Renal pelvis (tissue), 1 donor: ENCODE measurements at regions not wholly inside any gene's neighbourhood (a gene's known extent, or its start where the extent isn't known, plus 50 kb on each side); places are given as distances from the start of the nearest gene placed in this dataset.

ENCODE experiments used
- DNase-seq: peaks from one replicate; pipeline ENCODE4 v3.0.0-alpha.2; 2013

- DNase-seq: no peak
Measured at GRCh38 chr9:90306158-90306557, 336.5 kb downstream of the DIRAS2 start.

DNA sequence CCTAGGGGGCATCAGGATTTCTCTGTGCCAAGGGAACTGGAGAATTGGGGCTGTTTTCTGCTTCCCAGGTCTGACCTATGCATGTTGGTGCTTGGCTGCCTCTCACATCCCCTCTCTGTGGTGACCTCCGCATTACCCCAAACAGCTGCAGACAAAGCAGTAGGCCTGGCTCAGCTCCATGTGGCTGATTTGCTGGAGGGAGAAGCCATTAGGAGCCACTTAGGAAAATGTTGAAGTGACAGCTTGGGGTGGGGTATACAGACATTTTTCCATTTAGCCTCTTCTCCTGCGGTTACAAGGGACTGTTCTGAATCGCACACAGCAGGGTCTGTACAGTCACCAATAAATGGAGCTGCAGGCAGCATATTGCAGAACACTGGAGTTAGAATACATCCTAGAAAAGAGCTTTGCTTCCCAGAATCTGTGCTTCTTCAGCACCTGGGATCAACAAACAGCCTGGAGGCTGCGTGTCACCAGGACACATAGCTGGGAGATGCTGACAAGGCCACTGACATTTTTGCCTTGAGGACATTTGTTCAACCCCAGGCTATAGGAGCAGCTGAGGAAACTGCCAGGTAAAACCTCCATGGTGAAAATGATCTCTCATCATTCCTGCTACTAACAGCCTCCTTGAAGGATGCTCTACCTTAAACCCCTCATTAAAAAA is 335.3 kb downstream of the DIRAS2 start:
- peak; percentile 54 for DNase-seq

DNA sequence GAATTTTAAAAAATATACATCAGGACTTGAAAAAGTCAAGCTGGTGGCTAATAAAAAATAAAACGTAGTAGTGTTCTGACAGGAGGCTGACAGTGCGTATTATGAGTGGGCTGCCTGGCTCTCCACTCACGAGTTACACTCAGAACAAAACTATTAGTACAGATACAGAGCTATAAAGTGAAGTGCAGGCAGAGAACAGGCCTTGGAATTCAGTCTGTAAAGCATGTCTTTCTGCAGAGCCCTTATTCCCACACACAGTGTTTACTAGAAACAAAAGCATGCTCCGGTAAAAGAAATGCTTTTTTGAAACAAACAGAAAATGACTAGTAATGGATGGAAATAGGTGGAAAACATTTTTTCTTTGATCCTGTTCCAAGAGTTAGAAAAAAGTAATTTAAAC is 334.7 kb downstream of the DIRAS2 start:
- no peak for DNase-seq

DNA sequence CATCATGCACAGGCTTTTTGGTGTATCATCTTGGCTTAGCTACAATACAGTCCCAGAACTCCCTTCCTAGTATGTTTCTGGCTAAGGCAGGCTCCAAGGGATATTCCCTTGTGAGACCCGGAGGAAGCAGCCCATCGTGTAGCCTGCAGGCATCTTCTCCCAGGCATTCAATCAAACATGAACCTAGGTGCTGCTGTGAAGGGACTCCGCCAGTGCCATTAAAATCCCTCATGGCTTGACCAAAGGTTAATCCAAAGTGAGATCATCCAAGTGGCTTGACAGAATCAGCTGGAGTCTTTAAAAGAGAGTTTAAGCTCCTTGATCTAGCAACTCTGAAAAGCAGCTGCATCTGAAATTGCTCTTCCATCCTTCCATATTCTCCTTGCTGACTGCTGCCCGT is 333.9 kb downstream of the DIRAS2 start:
- no peak for DNase-seq

GRCh38 chr9:90309809-90310520 is 332.7 kb downstream of the DIRAS2 start:
- peak; percentile 53 for DNase-seq

GRCh38 chr9:90310521-90310876 is 332.1 kb downstream of the DIRAS2 start:
- DNase-seq: no peak

DNA sequence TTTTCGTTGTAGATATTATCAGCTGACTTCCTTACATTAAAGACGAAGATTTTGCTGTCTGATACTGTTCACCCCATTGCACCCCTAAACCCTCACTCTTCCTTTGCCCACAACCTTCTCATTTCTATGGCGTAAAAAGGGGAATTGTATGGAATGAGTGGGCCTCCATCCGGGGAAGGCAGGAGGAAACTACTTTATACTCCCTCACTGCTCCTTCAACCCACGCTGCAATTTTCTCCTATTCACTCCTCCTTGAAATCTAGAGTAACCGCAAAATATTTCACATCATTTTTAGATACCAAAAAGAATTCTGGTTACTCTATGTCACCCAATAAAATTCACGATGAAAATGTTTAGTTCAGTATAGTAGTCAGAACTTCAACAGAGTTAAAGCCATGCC is 330.8 kb downstream of the DIRAS2 start:
- no peak for DNase-seq

DNA sequence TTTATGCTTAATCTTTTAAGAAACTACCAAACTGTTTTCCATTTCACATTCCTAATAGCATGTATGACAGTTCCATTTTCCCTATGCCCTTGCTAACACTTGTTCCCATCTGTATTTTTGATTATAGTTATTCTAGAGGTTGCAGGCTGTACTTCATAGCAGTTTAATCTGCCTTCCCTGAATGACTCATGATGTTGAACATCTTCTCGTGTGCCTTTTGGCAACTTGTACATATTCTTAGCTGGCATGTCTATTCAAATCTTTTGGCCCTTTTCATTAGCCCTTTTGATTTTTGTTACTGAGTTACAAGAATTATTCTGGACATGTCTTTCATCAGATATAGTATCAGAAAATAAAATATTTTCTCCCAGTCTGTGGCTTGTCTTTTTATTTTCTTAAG is 320.3 kb downstream of the DIRAS2 start:
- no peak for DNase-seq

- no peak for DNase-seq
Measured at GRCh38 chr9:90325913-90326653, 316.5 kb downstream of the DIRAS2 start.

- no peak for DNase-seq
Measured at GRCh38 chr9:90330231-90330630, 312.4 kb downstream of the DIRAS2 start.

DNA sequence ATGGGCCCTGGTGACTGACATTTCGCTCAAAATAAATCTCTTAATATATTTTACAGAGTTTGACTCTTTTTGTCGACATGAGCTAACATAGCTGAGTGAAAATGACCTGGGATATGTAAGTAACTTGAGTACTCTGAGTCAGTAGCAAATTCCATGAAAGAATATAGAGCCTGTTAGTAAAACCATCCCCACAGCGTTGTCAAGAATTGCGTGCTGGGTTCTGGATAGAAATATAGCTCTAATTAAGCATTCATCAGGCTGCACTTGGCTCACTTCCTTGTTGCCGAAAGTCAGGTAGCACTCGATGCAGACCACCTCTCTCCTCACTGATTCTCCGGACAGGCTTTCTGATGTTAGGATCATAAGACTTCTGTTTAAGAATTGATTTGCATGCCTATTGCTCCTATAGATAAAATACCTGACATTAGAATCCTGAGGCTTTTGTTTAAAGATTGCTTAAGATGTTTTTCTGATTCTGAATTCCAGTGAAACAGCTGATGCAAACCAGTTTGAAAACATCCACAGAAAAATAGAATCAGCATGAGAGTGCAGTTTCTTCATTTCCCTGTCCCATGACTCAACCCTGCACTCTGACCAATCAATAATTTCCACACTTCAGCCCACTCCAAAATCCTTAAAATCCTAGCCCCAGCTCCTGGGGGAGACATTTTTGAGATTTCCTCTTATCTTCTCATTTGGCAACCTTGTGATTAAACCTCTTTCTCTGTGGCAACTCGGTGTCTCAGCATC is 310.6 kb downstream of the DIRAS2 start:
- DNase-seq: no peak

- DNase-seq: no peak
Measured at GRCh38 chr9:90333226-90333625, 309.4 kb downstream of the DIRAS2 start.

DNA sequence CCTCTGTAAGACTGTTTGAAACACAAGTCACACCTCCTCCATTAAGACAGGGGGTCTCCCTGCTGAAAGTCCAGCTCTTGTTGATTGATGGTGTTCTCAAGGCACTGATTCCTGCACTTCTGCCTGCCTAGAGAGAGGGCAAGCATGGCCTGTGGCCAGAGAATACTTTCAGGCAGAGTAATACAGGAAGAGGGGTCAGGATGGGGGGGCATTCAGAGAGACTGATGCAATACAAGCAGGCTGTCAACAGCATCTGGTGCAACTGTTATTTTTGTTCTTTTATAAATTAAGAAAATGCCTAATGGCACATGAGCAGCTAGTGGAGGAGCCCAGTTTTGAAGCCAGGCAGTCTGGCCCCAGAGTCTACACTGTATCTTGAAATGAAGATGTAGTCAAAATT is 302.2 kb downstream of the DIRAS2 start:
- DNase-seq: no peak

- no peak for DNase-seq
Measured at GRCh38 chr9:90342607-90343006, 300.0 kb downstream of the DIRAS2 start.

- no peak for DNase-seq
Measured at GRCh38 chr9:90343366-90343765, 299.3 kb downstream of the DIRAS2 start.

GRCh38 chr9:90343991-90344390 is 298.6 kb downstream of the DIRAS2 start:
- DNase-seq: no peak

GRCh38 chr9:90365666-90366065 is 277.0 kb downstream of the DIRAS2 start:
- DNase-seq: no peak

DNA sequence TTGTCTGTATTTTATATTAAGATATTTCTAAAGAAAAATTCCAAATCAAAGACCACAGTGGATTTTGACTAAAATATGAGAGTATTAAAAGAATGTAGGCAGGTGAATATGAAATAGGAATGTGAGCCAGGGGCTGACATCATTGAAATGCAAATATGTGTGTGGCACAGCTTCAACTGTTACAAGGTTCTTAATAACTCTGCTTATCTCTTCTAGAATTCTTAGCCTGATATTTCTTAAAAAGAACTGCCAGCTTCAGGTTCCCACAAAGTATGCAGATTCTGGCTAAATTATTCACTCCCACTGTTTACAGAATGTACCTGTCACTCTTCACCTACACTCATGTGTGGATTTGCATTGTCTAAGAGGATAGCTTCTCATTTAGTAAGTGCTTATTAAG is 274.4 kb downstream of the DIRAS2 start:
- no peak for DNase-seq

- no peak for DNase-seq
Measured at GRCh38 chr9:90368928-90369327, 273.7 kb downstream of the DIRAS2 start.

- no peak for DNase-seq
Measured at GRCh38 chr9:90379771-90380170, 262.9 kb downstream of the DIRAS2 start.

- DNase-seq: no peak
Measured at GRCh38 chr9:90385146-90385545, 257.5 kb downstream of the DIRAS2 start.

GRCh38 chr9:90393365-90394152 is 249.1 kb downstream of the DIRAS2 start:
- DNase-seq: no peak
